Dermis blood vessel endothelial cell (primary cell): ENCODE measurements at regions not wholly inside any gene's neighbourhood (a gene's known extent, or its start where the extent isn't known, plus 50 kb on each side); places are given as distances from the start of the nearest gene placed in this dataset.
A peak's percentile ranks its signal among the peaks of the same experiment; 100 is the strongest.

Source experiments
- DNase-seq: peaks from one replicate; pipeline ENCODE4 v3.0.0; 2010

DNA sequence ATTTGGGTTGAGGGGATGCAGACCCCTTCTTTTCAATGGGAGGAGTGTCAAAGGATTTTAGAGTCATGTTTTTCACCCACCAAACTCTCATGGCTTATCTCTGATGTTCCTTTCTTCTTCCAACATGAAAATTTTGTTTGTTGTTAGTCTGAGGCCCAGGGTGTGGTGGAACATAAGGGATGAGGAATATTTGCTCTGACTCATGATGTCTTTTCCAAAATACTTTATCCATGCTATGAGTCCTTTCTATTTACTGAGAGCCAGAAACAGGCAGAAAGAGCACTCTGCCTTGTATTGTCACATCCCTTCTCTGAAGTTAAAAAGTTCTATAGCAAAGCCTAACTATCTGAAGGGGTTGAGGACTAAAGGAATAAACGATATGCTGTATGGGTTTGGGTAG, 61.6 kb upstream of the GYPA start:
- DNase-seq: no peak

DNA sequence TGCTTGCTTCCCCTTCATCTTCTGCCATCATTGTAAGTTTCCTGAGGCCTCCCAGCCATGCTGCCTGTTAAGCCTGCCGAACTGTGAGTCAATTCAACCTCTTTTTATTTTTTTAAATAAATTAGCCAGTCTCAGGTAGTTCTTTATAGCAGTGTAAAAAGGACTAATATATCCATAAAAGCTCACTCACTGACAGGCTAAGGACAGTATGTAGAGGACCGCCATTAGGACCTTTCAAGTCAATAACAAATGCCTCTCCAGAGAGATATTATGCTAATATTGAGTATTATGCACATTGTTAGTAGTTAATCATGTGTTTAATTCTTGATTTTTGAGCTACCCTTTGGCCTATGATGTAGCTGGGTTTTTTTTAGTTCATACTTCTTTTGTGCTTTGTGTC, 62.6 kb upstream of the GYPA start:
- no peak for DNase-seq

GRCh38 chr4:144204431-144204830, 63.9 kb upstream of the GYPA start:
- DNase-seq: no peak

DNA sequence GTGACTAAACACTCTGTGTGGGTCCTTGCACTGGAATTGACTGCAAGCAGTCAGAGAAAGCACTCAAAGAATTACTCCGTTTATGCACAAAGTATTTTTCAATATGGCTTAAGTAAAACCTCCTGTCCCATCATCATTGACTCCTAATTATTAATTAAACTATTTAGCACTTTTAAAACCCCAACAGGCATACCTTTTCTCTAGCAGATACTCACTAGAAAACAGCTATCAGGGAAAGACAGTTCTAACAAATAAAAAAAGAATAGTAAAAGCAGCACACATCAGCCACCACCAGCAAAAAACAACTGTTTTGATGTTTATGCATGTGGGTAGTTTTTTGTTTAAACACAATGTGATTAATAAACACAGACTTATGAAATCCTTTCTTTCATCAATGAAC, 66.2 kb upstream of the GYPA start:
- no peak for DNase-seq

DNA sequence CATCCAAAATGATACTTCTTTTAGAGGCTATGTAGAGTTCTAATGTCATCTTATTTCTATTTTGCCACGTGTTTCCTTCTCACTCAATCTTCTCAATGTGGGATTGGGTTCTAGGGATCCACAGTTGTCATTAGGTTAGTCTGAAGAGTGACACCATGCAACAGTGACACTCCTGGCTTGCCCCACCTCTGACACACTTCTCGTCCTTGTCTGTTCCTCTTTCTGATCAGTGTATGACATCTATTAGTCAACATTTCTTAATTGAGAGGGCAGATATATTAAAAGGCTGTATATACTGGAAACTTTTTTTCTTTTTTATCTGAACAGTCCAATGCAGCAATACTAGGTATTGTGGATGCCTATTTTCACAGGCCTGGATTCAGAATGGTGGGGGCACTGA, 67.6 kb upstream of the GYPA start:
- no peak for DNase-seq

DNA sequence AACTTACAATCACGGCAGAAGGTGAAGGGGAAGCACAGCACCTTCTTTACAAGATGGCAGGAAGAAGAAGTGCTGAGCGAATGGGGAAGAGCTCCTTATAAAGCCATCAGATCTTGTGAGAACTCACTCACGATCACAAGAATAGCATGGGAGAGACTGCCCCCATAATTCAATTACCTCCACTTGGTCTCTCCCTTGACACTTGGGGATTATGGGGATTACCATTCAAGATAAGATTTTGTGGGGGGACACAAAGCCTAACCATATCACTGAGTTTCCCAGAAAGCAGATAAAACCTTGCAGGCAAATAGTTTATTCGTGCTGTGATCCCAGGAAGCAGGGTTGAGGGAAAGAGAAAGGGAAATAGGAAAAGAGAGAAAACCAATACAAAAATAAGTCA, 69.0 kb upstream of the GYPA start:
- DNase-seq: no peak

DNA sequence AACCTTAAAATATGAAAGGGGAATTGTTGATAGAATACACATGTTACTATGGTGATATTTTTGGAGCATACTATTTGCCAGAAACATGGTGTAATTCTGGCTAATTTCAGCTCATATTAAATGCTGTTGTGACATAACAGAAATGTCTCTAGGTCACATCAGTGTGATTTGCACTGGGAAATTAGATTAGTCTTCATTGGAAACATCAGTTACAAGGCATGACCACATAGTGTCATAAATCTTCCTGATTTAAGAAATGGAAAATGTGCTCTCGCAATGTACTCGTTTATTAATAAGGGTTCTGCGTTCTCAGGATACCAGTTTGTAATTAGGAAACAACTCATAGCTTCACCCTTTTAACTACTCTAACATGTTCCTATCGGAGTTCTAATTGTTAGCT, 72.9 kb upstream of the GYPA start:
- no peak for DNase-seq

DNA sequence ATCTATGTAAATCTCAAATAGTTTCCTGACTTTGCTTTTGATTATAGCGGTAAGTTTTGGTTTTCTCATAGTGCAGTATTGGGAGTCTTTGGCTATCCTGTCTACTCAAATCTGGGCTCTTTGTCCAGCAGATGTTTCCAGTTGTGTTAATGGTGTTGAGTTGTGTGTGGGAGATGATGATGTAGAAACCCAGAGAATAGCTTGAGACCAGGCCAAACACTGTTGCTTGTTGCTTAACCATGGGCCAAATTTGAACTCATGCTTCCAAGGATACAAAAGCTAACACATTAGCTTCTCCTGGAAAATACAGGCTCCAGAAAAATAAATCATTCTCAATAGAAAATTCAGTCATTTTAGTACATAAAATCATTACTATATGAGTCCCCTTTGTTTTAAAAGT, 82.6 kb upstream of the GYPA start:
- DNase-seq: no peak

DNA sequence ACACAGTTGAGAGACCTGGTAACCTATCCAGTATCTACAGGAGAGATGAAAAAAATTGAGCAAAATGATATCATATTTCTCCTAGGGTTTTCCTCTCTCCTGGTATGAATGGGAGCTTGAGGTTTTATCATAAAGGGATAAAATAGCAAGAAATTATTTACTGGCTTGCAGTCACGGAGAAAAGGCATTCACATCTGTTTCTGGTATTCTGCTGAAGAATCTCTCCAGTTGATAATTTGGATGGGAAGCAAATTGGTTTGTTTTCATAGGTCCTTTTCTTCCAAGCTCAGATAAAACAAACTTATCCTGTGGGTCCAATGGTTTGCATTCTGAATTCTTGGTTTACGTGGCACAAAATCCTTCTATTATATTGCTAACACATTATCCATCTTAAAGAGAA, 83.1 kb upstream of the GYPA start:
- no peak for DNase-seq

DNA sequence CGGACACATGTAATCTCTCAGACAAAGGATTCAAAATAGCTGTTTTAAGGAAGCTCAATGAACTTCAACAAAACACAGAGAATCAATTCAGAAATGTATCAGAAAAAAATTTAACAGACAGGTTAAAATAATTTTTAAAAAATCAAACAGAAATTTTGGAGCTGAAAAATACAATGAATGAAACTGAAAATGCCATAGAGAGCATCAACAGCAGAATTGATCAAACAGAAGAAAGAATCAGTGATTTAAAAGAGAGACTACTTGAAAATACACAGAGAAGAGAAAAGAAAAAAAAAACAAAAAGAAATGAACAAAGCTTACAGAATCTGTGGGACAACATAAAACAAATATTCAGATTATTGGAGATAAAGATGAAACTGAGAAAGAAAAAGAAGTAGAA, 118.8 kb upstream of the GYPA start:
- no peak for DNase-seq

GRCh38 chr4:144267084-144267483, 126.6 kb upstream of the GYPA start:
- DNase-seq: no peak

GRCh38 chr4:144280688-144281087, 140.2 kb upstream of the GYPA start:
- no peak for DNase-seq

DNA sequence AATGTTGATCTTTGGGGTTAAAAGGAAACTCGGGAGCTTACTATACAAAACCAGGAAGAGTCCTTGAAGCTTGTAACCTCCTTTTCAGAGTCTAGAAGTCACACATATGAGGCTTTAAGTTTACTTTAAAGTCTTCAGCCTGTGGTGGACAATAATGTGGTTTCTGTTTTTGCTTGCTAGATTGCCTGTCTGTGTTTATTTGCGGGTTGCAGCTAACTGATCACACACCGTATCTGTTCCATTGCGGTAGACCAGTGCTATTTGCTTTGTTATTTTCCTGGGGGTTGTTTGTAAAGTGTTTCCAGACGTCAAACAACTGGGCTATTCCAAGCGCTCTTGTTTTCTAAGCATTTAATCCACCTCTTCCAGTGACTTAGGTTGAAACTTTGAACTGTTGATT, 143.0 kb upstream of the GYPA start:
- no peak for DNase-seq

GRCh38 chr4:144284026-144284425, 143.5 kb upstream of the GYPA start:
- no peak for DNase-seq

DNA sequence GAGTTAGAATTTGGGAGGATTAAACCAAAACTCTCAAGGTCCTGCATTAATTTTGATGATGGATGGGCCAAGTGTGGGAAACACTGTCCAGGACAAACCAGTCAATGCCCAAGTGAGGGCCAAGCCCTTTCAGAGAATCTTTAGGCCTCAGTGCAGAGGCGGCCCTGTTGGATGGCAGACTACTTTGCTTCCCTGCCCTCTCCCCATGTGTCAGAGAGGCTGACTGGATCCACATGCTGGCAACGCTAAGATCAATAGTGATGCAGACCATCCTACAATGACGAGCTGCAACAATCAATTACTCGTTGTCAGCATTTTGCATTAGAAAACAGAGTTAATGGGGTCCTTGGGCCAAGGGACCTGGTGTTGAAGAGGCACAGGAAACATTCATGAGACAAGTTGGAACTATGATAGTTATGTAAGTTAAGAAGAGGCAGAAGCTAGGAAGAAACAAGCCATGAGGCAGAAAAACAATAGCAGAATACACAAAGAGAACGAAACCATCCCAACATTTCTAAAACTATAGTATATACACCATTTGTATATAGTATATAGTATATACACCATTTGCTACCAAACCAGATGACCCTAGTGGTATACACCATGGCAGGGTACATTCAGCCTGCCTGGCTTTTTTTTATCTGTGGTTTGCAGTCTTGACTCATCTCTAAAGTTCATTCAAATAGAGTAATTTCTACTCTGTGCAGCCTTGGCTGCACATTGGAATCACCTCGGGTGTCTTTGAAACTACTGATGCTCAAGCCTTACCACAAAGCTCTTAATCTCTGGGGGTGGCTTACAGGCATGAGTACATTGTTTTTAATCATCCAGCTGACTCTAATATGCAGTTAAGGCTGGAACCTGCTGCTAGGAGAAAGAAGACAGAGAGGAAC, 147.7 kb upstream of the GYPA start:
- DNase-seq: no peak

DNA sequence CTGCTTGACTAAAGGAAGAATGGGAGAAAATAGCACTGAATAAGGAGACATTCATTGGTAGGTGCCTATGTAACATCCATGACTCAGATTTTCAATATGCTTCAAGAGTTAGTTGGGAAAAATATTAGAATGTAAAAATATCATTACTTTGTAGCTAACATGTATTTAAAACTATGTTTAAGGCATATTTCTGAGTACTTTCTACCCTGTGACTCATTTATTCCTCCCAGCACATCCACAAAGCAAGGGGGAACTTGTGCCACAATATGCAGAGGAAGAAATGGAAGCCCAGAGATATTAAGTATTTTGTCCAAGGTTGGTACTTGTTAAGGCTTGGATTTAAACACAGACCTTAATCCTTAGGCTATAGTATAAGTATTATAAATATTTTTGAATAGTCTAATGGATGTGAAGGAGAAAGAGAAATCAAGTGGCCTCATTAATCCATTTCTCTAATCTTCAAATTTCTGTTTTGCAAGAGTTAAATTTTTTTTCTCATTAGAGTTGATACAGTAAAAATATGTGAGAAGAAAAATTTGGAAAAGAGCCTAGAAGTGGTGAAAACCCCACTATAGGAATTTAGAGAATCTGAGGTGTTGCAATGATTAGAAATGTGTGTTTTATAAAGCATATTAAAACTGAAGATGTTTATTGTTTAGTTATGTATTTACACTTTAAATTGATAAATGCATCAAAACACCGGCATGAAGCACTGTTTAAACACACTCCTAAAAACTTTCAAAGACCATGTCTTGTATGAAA, 149.3 kb upstream of the GYPA start:
- no peak for DNase-seq

DNA sequence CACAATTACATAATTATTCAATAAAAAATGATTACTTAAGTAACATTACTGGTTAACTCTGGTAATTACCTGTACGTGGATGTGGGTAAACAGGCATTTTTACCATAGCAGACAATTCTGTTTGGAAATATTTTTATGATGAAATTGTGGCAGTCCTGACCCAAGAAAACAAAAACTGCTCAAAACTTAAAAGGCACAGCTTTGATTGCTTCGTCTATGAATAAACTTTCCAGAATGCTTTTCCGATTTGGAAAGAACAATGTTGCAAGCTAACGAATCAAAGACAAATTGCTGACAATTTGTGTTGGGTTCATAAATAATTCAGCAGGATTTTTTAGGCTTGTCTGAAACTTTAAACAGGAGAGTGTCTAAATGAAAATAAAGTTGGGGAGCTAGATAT, 150.6 kb upstream of the GYPA start:
- DNase-seq: no peak

- DNase-seq: no peak
These were observed 153.7 kb upstream of the GYPA start for GRCh38 chr4:144294211-144294610.

GRCh38 chr4:144295286-144295995, 154.9 kb upstream of the GYPA start:
- peak; percentile 9 for DNase-seq

GRCh38 chr4:144296941-144297340, 156.4 kb upstream of the GYPA start:
- no peak for DNase-seq

GRCh38 chr4:144298519-144298918, 158.0 kb upstream of the GYPA start:
- DNase-seq: no peak

DNA sequence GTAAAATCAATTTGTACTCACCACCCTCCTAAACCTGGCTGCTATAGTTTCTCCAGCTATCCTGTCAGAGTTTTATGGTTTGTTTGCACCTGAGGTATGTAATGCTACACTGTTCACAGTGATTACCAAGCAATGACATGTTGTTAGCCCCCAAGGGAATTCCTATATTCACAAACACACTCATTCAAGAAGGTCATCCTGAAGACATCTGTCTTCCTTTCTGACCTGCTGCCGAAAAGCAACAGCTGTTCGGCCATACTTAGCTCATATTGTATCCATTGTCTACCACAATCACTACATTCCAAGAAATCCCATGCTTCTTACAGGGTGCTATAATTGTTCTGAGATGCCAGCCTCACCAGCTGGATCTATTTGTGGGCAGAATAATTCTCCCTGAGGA, 160.1 kb upstream of the GYPA start:
- DNase-seq: no peak

GRCh38 chr4:144302704-144303536, 162.4 kb upstream of the GYPA start:
- DNase-seq: no peak
